GM12891 (cell line): ENCODE measurements at regions not wholly inside any gene's neighbourhood (a gene's known extent, or its start where the extent isn't known, plus 50 kb on each side); places are given as distances from the start of the nearest gene placed in this dataset.

Experiments used
- POLR2A ChIP-seq: IDR thresholded peaks from 2 replicates; pipeline ENCODE4 v1.6.1; 2011; ENCODE audit warnings: low read depth, low read length, control low read depth
- POLR2AphosphoS5 ChIP-seq: IDR thresholded peaks from 2 replicates; pipeline ENCODE4 v1.6.1; 2011; ENCODE audit warnings: low read depth, low read length, control low read depth

- TF ChIP-seq POLR2A (no peak), POLR2AphosphoS5 (no peak)
These were observed 212.6 kb downstream of the FMR1NB start for GRCh38 chrX:148193759-148194158.
